ENCODE measurements at regions not wholly inside any gene's neighbourhood (a gene's known extent, or its start where the extent isn't known, plus 50 kb on each side); places are given as distances from the start of the nearest gene placed in this dataset.

- DNase-seq: no peak
- intact Hi-C loops (cut with DNase I): no loop called here
- Histone ChIP-seq H3K27me3 (ENCODE audit: insufficient read depth in 3 of 3, low read length in 2 of 3) (peaks cover 0 to 10% (median 2%) of the 10 kb centered on the region in 3 donors), H3K4me1 (no peaks in the 10 kb centered on the region), H3K9me3 (no peaks in the 10 kb centered on the region), H3K27ac (no peak overlapping the region), H3K4me3 (no peak overlapping the region), H3K36me3 (ENCODE audit: insufficient read depth in 1 of 2, low read depth in 1 of 2) (no peaks in the 10 kb centered on the region)
- ATAC-seq: no peak
- WGBS, 3 donors: 62 to 76% (median 75%) methylated on average over 3 of the region's 3 CpGs
- TF ChIP-seq CTCF (IDR thresholded peaks at IDR 0.05): no peak
Observed at GRCh38 chr1:37244815-37245214, 210.5 kb upstream of the GRIK3 start.

GRCh38 chr1:37246631-37247030 lies 212.3 kb upstream of the GRIK3 start:
- no peak for ATAC-seq

GRCh38 chr1:37250371-37250770 lies 216.1 kb upstream of the GRIK3 start:
- DNase-seq: no peak
- H3K27ac ChIP-seq: no peak overlapping the region
- no peak for ATAC-seq
- no peak for TF ChIP-seq CTCF (IDR thresholded peaks at IDR 0.05)
- intact Hi-C loops (cut with DNase I): no loop called here
- no peaks in the 10 kb centered on the region for H3K4me1 ChIP-seq
- 26 to 40% (median 32%) methylated on average over 4 of the region's 4 CpGs for WGBS, 3 donors
- no peak overlapping the region for H3K4me3 ChIP-seq
- no peaks in the 10 kb centered on the region for H3K9me3 ChIP-seq
- H3K36me3 ChIP-seq (ENCODE audit: insufficient read depth in 1 of 2, low read depth in 1 of 2): no peaks in the 10 kb centered on the region
- peaks cover 0 to 15% (median 8%) of the 10 kb centered on the region in 3 donors for H3K27me3 ChIP-seq (ENCODE audit: insufficient read depth in 3 of 3, low read length in 2 of 3)

More at GRCh38 chr1:37246631-37247030, 212.3 kb upstream of the GRIK3 start:
- WGBS, 3 donors: 43 to 52% (median 49%) methylated on average over 6 of the region's 6 CpGs
- peaks cover 0 to 2% (median 2%) of the 10 kb centered on the region in 3 donors for H3K27me3 ChIP-seq (ENCODE audit: insufficient read depth in 3 of 3, low read length in 2 of 3)
- no peaks in the 10 kb centered on the region for H3K9me3 ChIP-seq
- no peak overlapping the region for H3K27ac ChIP-seq
- H3K4me3 ChIP-seq: no peak overlapping the region
- intact Hi-C loops (cut with DNase I): no loop called here
- no peaks in the 10 kb centered on the region for H3K36me3 ChIP-seq (ENCODE audit: insufficient read depth in 1 of 2, low read depth in 1 of 2)
- no peak for DNase-seq
- H3K4me1 ChIP-seq: no peaks in the 10 kb centered on the region
- TF ChIP-seq CTCF (IDR thresholded peaks at IDR 0.05): no peak

- no peak overlapping the region for H3K27ac ChIP-seq
- intact Hi-C loops (cut with DNase I): no loop called here
- 20 to 26% (median 20%) methylated on average over 24 of the region's 24 CpGs for WGBS, 3 donors
- no peak overlapping the region for H3K4me3 ChIP-seq
- peaks cover 7 to 52% (median 11%) of the 10 kb centered on the region in 3 donors for H3K27me3 ChIP-seq (ENCODE audit: insufficient read depth in 3 of 3, low read length in 2 of 3)
- no peaks in the 10 kb centered on the region for H3K9me3 ChIP-seq
- no peaks in the 10 kb centered on the region for H3K4me1 ChIP-seq
- H3K36me3 ChIP-seq (ENCODE audit: insufficient read depth in 1 of 2, low read depth in 1 of 2): no peaks in the 10 kb centered on the region
- DNase-seq (no peak), ATAC-seq (no peak)
- TF ChIP-seq CTCF (IDR thresholded peaks at IDR 0.05): no peak
Observed at GRCh38 chr1:37255136-37255795, 219.1 kb upstream of the ZC3H12A start.

- intact Hi-C loops (cut with DNase I): no loop called here
- TF ChIP-seq CTCF (IDR thresholded peaks at IDR 0.05): no peak
- no peak for ATAC-seq
- H3K36me3 ChIP-seq (ENCODE audit: insufficient read depth in 1 of 2, low read depth in 1 of 2): no peaks in the 10 kb centered on the region
- whole genome bisulfite sequencing, 3 donors: 6 to 16% (median 15%) methylated on average over 5 of the region's 5 CpGs
- no peaks in the 10 kb centered on the region for H3K9me3 ChIP-seq
- no peak for DNase-seq
- no peak overlapping the region for H3K27ac ChIP-seq
- H3K4me3 ChIP-seq: no peak overlapping the region
- H3K4me1 ChIP-seq: no peaks in the 10 kb centered on the region
- peaks cover 7 to 56% (median 11%) of the 10 kb centered on the region in 3 donors for H3K27me3 ChIP-seq (ENCODE audit: insufficient read depth in 3 of 3, low read length in 2 of 3)
Observed at GRCh38 chr1:37255868-37256267, 218.5 kb upstream of the ZC3H12A start.

Measured in psoas muscle (tissue), 7 donors.